H54 (cell line): ENCODE measurements at regions not wholly inside any gene's neighbourhood (a gene's known extent, or its start where the extent isn't known, plus 50 kb on each side); places are given as distances from the start of the nearest gene placed in this dataset.
"Not testable (repeated sequence)": the region's sequence is repeated elsewhere in the genome, so short reads cannot be mapped to it uniquely, and the experiment has no call there.

Experiments
- DNase-seq: peaks from one replicate; pipeline ENCODE4 v3.0.0; 2011; ENCODE audit warnings: low spot score, mixed read lengths; ENCODE audit not compliant: insufficient read length
- FAIRE-seq: peaks from 3 replicates; lab custom pipeline; 2011; peaks lifted over from hg19 to GRCh38; lab: Jason Lieb, UNC
- POLR2A ChIP-seq: IDR thresholded peaks from 2 replicates; pipeline ENCODE4 v1.6.1; 2011; ENCODE audit warnings: low read depth, mild to moderate bottlenecking, low read length

GRCh38 chr15:47119349-47119748 is 598.0 kb upstream of the SEMA6D start:
- DNase-seq (no peak), FAIRE-seq (no peak)
- TF ChIP-seq POLR2A, result no peak

GRCh38 chr15:47124430-47125102 is 592.7 kb upstream of the SEMA6D start:
- no peak for TF ChIP-seq POLR2A
- FAIRE-seq (no peak), DNase-seq (no peak)

DNA sequence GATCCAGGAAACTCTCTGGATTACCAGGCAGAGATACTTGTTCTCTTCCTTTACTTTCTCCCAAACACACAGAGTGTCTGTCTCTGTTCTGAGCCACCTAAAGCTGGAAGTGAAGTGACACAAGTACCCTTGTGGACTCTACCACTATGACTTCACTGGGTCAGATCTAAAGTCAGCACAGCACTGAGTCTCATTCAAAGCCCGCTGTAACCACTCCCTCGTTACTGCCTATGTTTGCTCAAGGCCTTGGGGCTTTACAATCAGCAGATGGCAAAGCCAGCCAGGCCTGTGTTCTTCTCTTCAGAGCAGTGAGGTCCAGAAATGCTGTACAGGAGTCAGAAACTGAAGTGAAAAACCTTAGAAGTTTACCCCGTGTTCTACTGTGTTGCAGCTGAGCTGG is 588.3 kb upstream of the SEMA6D start:
- DNase-seq (no peak), FAIRE-seq (no peak)
- no peak for TF ChIP-seq POLR2A

DNA sequence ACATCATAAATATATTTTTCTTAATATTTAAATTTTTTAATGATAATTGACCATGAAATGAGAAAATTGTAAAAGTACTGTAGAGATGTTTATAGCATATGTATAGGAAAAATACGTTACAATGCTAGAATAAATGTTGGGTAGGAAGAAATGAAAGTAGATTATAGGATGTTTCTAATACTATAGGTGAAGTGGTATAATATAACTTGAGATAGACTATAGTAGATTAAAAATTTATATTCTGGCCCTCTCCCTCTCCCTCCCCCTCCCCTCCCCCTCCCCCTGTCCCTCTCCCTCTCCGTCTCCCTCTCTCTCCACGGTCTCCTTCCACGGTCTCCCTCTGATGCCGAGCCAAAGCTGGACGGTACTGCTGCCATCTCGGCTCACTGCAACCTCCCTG is 585.9 kb upstream of the SEMA6D start:
- not testable (repeated sequence) for DNase-seq, FAIRE-seq

DNA sequence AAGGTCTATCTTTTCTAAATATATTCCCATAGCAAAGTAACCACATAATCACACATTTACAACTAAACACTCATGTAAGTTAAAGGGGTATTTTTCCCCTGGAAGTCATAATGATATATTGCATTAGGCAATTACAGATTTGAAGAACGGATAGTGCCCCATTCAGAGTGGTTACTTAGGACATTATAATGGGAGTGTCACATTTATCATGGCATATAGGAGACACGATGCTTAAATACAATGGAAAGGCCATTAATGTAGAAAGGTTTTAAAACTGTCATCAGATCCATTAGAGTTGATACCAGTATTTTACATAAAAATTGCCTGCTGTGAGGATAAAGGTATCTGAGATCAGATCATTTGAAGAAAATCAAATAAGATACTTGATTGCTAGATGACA is 582.0 kb upstream of the SEMA6D start:
- no peak for FAIRE-seq
- DNase-seq, result no peak
- no peak for TF ChIP-seq POLR2A

GRCh38 chr15:47136236-47136635 is 581.1 kb upstream of the SEMA6D start:
- no peak for FAIRE-seq
- no peak for DNase-seq

GRCh38 chr15:47139965-47140364 is 577.3 kb upstream of the SEMA6D start:
- FAIRE-seq, result no peak

More at GRCh38 chr15:47136236-47136635, 581.1 kb upstream of the SEMA6D start:
- TF ChIP-seq POLR2A, result no peak

DNA sequence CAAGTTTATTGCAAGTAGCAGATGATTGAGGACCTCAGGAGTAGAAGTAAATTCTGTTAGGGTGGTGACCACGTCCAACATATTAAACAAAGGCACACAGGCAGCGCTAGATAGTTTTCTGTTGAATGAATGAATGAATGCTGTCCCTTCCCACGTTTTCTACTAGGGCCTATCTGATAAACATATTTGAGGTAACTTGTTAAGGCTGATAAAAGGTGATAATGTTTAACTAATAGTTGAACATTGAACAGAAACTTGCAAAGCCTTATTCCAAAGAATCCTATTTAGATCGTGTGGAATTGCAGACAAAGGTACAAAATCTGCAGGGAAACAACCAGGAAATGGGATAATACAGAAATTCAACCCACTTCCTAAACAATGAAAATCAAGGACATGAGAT is 559.5 kb upstream of the SEMA6D start:
- FAIRE-seq (no peak), DNase-seq (no peak)
- no peak for TF ChIP-seq POLR2A

More at GRCh38 chr15:47139965-47140364, 577.3 kb upstream of the SEMA6D start:
- DNase-seq, result no peak
- TF ChIP-seq POLR2A, result no peak

DNA sequence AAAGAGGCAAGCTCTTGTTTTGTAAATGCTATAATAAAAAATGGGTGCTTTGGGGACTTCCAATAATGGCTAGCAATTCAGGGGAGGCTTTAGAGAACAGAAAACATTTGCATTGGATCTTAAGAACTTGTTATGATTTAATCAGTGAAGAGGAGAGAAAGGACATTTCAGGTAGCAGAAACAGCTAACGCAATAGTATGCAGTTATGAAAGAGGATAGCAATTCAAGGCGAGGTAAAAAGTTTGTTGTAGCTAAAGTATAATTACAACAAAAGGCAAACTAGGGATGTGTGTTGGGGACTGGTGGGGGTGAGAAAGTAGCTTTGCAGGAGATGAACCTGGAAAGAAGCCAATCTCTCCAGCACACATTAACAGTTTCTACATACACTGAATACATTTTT is 558.7 kb upstream of the SEMA6D start:
- no peak for FAIRE-seq
- no peak for DNase-seq
- TF ChIP-seq POLR2A, result no peak

DNA sequence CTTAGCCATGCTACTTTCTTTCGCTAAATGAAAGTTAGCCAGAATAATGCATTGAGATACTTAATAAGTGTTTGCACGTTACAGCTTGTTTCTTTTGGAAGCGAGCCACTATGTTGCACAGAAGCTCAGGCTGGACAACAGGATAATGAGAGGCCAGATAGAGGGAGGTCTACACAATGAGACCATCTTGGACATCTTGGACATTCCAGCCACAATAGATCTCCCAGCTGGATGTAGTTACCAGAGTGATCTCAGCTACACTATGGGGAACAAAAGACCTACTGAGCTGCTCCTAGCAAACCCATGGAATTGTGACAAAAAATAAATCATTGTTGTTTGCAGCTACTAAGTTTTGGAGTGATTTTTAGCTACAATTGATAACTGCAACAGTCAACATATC is 540.1 kb upstream of the SEMA6D start:
- TF ChIP-seq POLR2A, result no peak
- FAIRE-seq, result no peak
- DNase-seq, result no peak

DNA sequence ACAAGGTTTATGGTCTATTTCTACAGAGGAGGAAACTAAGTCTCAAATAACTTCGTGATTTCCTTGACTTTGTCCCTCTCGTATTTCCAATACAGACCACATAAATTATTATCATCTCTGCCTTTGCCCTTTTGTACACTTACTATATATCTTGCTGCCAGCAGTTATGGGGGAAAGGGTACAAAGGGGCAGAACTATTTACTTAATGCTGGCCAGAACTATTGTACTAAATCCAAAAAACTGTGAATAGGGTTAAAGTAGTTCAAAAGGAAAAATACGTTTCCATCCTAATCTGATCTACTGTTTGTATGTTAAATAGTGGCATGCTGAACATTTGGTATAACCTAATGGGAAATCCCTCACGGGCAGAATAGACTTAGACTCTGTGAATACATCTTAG is 537.3 kb upstream of the SEMA6D start:
- DNase-seq (no peak), FAIRE-seq (no peak)
- no peak for TF ChIP-seq POLR2A

GRCh38 chr15:47182818-47183217 is 534.5 kb upstream of the SEMA6D start:
- DNase-seq, result no peak
- FAIRE-seq, result no peak
- no peak for TF ChIP-seq POLR2A

- FAIRE-seq (no peak), DNase-seq (no peak)
- TF ChIP-seq POLR2A, result no peak
Measured at GRCh38 chr15:47184003-47184907, 533.0 kb upstream of the SEMA6D start.

- DNase-seq (no peak), FAIRE-seq (no peak)
- TF ChIP-seq POLR2A, result no peak
Measured at GRCh38 chr15:47184908-47185801, 532.1 kb upstream of the SEMA6D start.

- no peak for FAIRE-seq
- DNase-seq, result no peak
- TF ChIP-seq POLR2A, result no peak
Measured at GRCh38 chr15:47186075-47186474, 531.2 kb upstream of the SEMA6D start.
